Epithelial cell of proximal tubule (primary cell): ENCODE measurements at regions not wholly inside any gene's neighbourhood (a gene's known extent, or its start where the extent isn't known, plus 50 kb on each side); places are given as distances from the start of the nearest gene placed in this dataset.
"Not testable (repeated sequence)": the region's sequence is repeated elsewhere in the genome, so short reads cannot be mapped to it uniquely, and the experiment has no call there.

Source experiments
- DNase-seq: peaks from one replicate; pipeline ENCODE4 v3.0.0-alpha.2; 2011; ENCODE audit warnings: low read depth
- H3K4me3 ChIP-seq: 2 replicates; pipeline ENCODE4 v1.5.1; 2011; ENCODE audit warnings: low read depth, mild to moderate bottlenecking, low read length
- TF ChIP-seq, protein P1 (sequence below): conservative IDR thresholded peaks from 2 replicates; pipeline ENCODE4 v1.5.1; 2012; ENCODE audit warnings: low read depth, mild to moderate bottlenecking, low read length

- no peak overlapping the region for H3K4me3 ChIP-seq
- TF ChIP-seq, protein P1, sequence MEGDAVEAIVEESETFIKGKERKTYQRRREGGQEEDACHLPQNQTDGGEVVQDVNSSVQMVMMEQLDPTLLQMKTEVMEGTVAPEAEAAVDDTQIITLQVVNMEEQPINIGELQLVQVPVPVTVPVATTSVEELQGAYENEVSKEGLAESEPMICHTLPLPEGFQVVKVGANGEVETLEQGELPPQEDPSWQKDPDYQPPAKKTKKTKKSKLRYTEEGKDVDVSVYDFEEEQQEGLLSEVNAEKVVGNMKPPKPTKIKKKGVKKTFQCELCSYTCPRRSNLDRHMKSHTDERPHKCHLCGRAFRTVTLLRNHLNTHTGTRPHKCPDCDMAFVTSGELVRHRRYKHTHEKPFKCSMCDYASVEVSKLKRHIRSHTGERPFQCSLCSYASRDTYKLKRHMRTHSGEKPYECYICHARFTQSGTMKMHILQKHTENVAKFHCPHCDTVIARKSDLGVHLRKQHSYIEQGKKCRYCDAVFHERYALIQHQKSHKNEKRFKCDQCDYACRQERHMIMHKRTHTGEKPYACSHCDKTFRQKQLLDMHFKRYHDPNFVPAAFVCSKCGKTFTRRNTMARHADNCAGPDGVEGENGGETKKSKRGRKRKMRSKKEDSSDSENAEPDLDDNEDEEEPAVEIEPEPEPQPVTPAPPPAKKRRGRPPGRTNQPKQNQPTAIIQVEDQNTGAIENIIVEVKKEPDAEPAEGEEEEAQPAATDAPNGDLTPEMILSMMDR: no peak
- no peak for DNase-seq
Observed at GRCh38 chr2:187775651-187776050, 221.4 kb upstream of the TFPI start.

DNA sequence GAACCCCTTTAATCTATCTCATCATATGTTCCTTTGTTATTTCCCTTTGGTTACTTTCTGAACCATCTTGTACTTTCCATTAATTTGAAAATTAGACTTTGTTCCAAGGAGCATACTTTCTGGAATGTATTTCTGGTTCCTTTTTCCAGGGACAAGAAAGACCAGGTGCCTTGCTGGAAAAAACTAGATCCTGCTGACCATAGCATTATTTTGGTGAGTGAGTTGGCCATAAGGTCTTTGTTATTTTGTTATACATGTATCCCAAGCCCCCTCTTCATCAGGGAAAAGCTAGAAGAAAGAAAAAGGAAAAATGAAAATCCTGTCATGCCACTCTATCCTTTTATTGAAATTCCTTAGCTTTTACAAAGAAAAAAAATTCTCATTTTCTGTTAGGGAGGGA lies 228.1 kb upstream of the TFPI start:
- TF ChIP-seq, protein P1: no peak

DNA sequence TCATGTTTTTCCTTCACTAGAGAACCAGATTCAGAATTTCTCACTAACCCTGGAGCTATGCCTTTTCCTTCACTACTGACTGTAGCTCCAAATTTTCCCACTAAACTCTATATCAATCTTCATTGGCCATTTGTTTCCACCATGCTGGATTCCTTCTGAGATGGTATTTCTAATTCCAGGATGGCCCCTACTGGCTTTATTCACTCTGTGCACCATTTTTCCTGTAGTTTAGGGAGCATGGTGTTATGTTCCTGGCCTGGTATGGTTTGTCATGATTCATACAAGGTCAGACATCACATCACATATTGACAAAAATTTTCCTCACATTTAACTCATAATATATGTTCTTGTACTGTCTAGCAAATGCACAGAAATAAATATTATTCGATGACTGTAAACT lies 229.2 kb upstream of the TFPI start:
- TF ChIP-seq, protein P1: no peak
- H3K4me3 ChIP-seq: no peak overlapping the region
- DNase-seq: no peak

More for the DNA sequence above, 228.1 kb upstream of the TFPI start:
- H3K4me3 ChIP-seq: no peak overlapping the region
- DNase-seq: no peak

DNA sequence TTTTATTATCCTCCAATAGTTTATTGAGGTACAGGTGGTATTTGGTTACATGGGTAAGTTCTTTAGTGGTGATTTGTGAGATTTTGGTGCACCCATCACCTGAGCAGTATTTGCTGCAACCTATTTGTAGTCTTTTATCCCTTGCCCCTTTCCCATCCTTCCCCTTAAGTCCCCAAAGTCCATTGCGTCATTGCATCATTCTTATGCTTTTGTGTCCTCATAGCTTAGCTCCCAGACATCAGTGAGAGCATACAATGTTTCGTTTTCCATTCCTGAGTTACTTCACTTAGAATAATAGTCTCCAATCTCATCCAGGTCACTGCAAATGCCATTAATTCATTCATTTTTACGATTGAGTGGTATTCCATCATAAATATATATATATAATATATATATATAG lies 229.9 kb upstream of the TFPI start:
- H3K4me3 ChIP-seq: not testable (repeated sequence)

GRCh38 chr2:187799601-187800000 lies 245.4 kb upstream of the TFPI start:
- DNase-seq: no peak
- TF ChIP-seq, protein P1: no peak
- H3K4me3 ChIP-seq: no peak overlapping the region

More for the DNA sequence above, 229.9 kb upstream of the TFPI start:
- DNase-seq: not testable (repeated sequence)

GRCh38 chr2:187803816-187804215 lies 249.6 kb upstream of the TFPI start:
- no peak overlapping the region for H3K4me3 ChIP-seq
- TF ChIP-seq, protein P1: no peak
- no peak for DNase-seq

DNA sequence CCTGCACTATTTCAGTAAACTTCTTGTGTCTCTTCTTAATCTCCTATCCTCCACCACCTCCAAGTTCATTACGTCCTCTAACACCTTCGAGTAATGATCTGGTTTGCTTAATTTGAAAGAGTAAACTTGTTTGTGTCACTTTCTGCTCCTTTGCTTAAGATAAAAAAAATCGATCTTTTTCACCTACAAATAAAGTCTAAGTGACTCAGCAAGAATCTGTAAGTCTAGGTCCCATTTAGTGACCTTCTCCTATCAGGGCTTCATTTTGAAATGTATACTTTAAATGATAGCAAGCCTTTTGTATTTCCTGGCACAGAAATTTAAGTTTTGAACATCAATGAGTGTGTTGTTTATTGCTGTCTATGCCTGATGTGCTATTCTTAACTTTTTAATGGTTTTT lies 260.9 kb upstream of the TFPI start:
- H3K4me3 ChIP-seq: no peak overlapping the region
- DNase-seq: no peak
- TF ChIP-seq, protein P1: no peak

- DNase-seq: no peak
- no peak overlapping the region for H3K4me3 ChIP-seq
- TF ChIP-seq, protein P1: no peak
Observed at GRCh38 chr2:187819624-187820023, 265.4 kb upstream of the TFPI start.
